ENCODE measurements at regions not wholly inside any gene's neighbourhood (a gene's known extent, or its start where the extent isn't known, plus 50 kb on each side); places are given as distances from the start of the nearest gene placed in this dataset.
"Not testable (repeated sequence)": the region's sequence is repeated elsewhere in the genome, so short reads cannot be mapped to it uniquely, and the experiment has no call there.

DNA sequence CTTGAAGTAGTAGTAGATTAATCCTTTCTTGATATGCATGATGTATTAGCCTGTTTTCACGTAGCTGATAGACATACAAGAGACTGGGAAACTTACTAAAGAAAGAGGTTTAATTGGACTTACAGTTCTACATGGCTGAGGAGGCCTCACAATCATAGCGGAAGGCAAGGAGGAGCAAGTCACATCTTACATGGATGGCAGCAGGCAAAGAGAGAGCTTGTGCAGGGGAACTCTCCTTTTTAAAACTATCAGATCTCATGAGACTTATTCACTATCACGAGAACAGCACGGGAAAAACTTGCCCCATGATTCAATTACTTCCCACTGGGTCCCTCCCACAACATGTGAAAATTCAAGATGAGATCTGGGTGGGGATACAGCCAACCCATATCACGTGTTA lies 417.1 kb upstream of the PIK3R1 start:
- TF ChIP-seq, protein P1, sequence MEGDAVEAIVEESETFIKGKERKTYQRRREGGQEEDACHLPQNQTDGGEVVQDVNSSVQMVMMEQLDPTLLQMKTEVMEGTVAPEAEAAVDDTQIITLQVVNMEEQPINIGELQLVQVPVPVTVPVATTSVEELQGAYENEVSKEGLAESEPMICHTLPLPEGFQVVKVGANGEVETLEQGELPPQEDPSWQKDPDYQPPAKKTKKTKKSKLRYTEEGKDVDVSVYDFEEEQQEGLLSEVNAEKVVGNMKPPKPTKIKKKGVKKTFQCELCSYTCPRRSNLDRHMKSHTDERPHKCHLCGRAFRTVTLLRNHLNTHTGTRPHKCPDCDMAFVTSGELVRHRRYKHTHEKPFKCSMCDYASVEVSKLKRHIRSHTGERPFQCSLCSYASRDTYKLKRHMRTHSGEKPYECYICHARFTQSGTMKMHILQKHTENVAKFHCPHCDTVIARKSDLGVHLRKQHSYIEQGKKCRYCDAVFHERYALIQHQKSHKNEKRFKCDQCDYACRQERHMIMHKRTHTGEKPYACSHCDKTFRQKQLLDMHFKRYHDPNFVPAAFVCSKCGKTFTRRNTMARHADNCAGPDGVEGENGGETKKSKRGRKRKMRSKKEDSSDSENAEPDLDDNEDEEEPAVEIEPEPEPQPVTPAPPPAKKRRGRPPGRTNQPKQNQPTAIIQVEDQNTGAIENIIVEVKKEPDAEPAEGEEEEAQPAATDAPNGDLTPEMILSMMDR (IDR thresholded peaks at IDR 0.05), result not testable (repeated sequence)
- not testable (repeated sequence) for TF ChIP-seq POLR2AphosphoS5, EP300 (IDR thresholded peaks at IDR 0.05)

Measured in stomach (tissue), 4 donors.